Stimulated activated naive CD4-positive, alpha-beta T cell treated with Interleukin-2 at 50 U/mL for 16 hours (primary cell): ENCODE measurements at regions not wholly inside any gene's neighbourhood (a gene's known extent, or its start where the extent isn't known, plus 50 kb on each side); places are given as distances from the start of the nearest gene placed in this dataset.
"Not testable (repeated sequence)": the region's sequence is repeated elsewhere in the genome, so short reads cannot be mapped to it uniquely, and the experiment has no call there.

Source experiments
- DNase-seq: peaks from one replicate; lab custom pipeline; 2025; lab: John Stamatoyannopoulos, UW

- DNase-seq, result no peak
Measured at GRCh38 chr4:12071316-12071715, 642.6 kb upstream of the HS3ST1 start.

- DNase-seq, result no peak
Measured at GRCh38 chr4:12053966-12054365, 625.3 kb upstream of the HS3ST1 start.

GRCh38 chr4:12053556-12053955 lies 624.9 kb upstream of the HS3ST1 start:
- no peak for DNase-seq

- no peak for DNase-seq
Measured at GRCh38 chr4:12050357-12050756, 621.7 kb upstream of the HS3ST1 start.

- no peak for DNase-seq
Measured at GRCh38 chr4:12042818-12043217, 614.1 kb upstream of the HS3ST1 start.

GRCh38 chr4:12041828-12042227 lies 613.1 kb upstream of the HS3ST1 start:
- DNase-seq, result no peak

GRCh38 chr4:12036450-12036849 lies 607.8 kb upstream of the HS3ST1 start:
- DNase-seq, result no peak

- DNase-seq, result no peak
Measured at GRCh38 chr4:12028258-12028657, 599.6 kb upstream of the HS3ST1 start.

- DNase-seq, result no peak
Measured at GRCh38 chr4:12022409-12022808, 593.7 kb upstream of the HS3ST1 start.

- no peak for DNase-seq
Measured at GRCh38 chr4:12016729-12017128, 588.0 kb upstream of the HS3ST1 start.

GRCh38 chr4:12005471-12005870 lies 576.8 kb upstream of the HS3ST1 start:
- DNase-seq, result no peak

GRCh38 chr4:11996581-11996980 lies 567.9 kb upstream of the HS3ST1 start:
- DNase-seq, result not testable (repeated sequence)

GRCh38 chr4:11976726-11977263 lies 548.1 kb upstream of the HS3ST1 start:
- DNase-seq, result no peak

- no peak for DNase-seq
Measured at GRCh38 chr4:11973270-11973669, 544.6 kb upstream of the HS3ST1 start.

- no peak for DNase-seq
Measured at GRCh38 chr4:11970754-11971153, 542.1 kb upstream of the HS3ST1 start.

- DNase-seq, result no peak
Measured at GRCh38 chr4:11966782-11967181, 538.1 kb upstream of the HS3ST1 start.

GRCh38 chr4:11954093-11954492 lies 525.4 kb upstream of the HS3ST1 start:
- DNase-seq, result no peak

GRCh38 chr4:11949355-11949754 lies 520.7 kb upstream of the HS3ST1 start:
- no peak for DNase-seq

GRCh38 chr4:11947629-11948028 lies 518.9 kb upstream of the HS3ST1 start:
- DNase-seq, result not testable (repeated sequence)

- DNase-seq, result no peak
Measured at GRCh38 chr4:11937941-11938340, 509.2 kb upstream of the HS3ST1 start.

- DNase-seq, result no peak
Measured at GRCh38 chr4:11931266-11931820, 502.6 kb upstream of the HS3ST1 start.

GRCh38 chr4:11929080-11929479 lies 500.4 kb upstream of the HS3ST1 start:
- no peak for DNase-seq

GRCh38 chr4:11919316-11919715 lies 490.6 kb upstream of the HS3ST1 start:
- no peak for DNase-seq

- no peak for DNase-seq
Measured at GRCh38 chr4:11914406-11914805, 485.7 kb upstream of the HS3ST1 start.
